ENCODE measurements at regions not wholly inside any gene's neighbourhood (a gene's known extent, or its start where the extent isn't known, plus 50 kb on each side); places are given as distances from the start of the nearest gene placed in this dataset.

GRCh38 chr3:159887168-159887567 lies 101.5 kb upstream of the IL12A start:
- no peaks in the 10 kb centered on the region for H3K36me3 Mint-ChIP-seq (ENCODE audit: low read depth)
- intact Hi-C loops (cut with micrococcal nuclease): loop anchor here (10.0 kb wide), 1 partner anchor 278 kb away; no protein-coding TSS in a partner anchor
- no peak overlapping the region for H3K27ac Mint-ChIP-seq
- no peak overlapping the region for H3K4me3 Mint-ChIP-seq
- no peaks in the 10 kb centered on the region for H3K4me1 Mint-ChIP-seq (ENCODE audit: low read depth)
- CTCF ChIA-PET: interaction anchor here (0.6 to 5.4 kb wide), 3 partner anchors 22 to 119 kb away, joined by 4 to 87 read pairs (median 23); partner anchors contain the start of gene IL12A
- peaks cover 5% of the 10 kb centered on the region for H3K27me3 Mint-ChIP-seq (ENCODE audit: low read depth)
- H3K9me3 Mint-ChIP-seq: no peaks in the 10 kb centered on the region
- no peak for DNase-seq

GRCh38 chr3:159887911-159888310 lies 100.7 kb upstream of the IL12A start:
- Mint-ChIP-seq H3K9me3 (no peaks in the 10 kb centered on the region), H3K4me1 (ENCODE audit: low read depth) (no peaks in the 10 kb centered on the region), H3K27ac (no peak overlapping the region), H3K27me3 (ENCODE audit: low read depth) (peaks cover 5% of the 10 kb centered on the region), H3K36me3 (ENCODE audit: low read depth) (no peaks in the 10 kb centered on the region), H3K4me3 (no peak overlapping the region)
- CTCF ChIA-PET: interaction anchor here (0.8 to 5.4 kb wide), 2 partner anchors 74 to 118 kb away, joined by 6 to 87 read pairs; no protein-coding TSS in a partner anchor
- intact Hi-C loops (cut with micrococcal nuclease): loop anchor here (10.0 kb wide), 1 partner anchor 277 kb away; no protein-coding TSS in a partner anchor
- DNase-seq: no peak

- no peaks in the 10 kb centered on the region for H3K4me1 Mint-ChIP-seq (ENCODE audit: low read depth)
- H3K4me3 Mint-ChIP-seq: no peak overlapping the region
- intact Hi-C loops (cut with micrococcal nuclease): no loop called here
- no peaks in the 10 kb centered on the region for H3K36me3 Mint-ChIP-seq (ENCODE audit: low read depth)
- H3K9me3 Mint-ChIP-seq: no peaks in the 10 kb centered on the region
- H3K27ac Mint-ChIP-seq: no peak overlapping the region
- CTCF ChIA-PET: interaction anchor here (1.0 to 1.4 kb wide), 3 partner anchors 8 to 111 kb away, joined by 3 read pairs; no protein-coding TSS in a partner anchor
- no peak for DNase-seq
- H3K27me3 Mint-ChIP-seq (ENCODE audit: low read depth): peaks cover 7% of the 10 kb centered on the region
Observed at GRCh38 chr3:159892171-159892795, 96.4 kb upstream of the IL12A start.

GRCh38 chr3:159892801-159893200 lies 95.8 kb upstream of the IL12A start:
- CTCF ChIA-PET: interaction anchor here (1.4 kb wide), 1 partner anchor 8 kb away, joined by 3 read pairs; no protein-coding TSS in a partner anchor

GRCh38 chr3:159894386-159894785 lies 94.2 kb upstream of the IL12A start:
- CTCF ChIA-PET: interaction anchor here (0.6 to 2.6 kb wide), 3 partner anchors 10 to 109 kb away, joined by 4 to 9 read pairs (median 4); no protein-coding TSS in a partner anchor
- Mint-ChIP-seq H3K9me3 (no peaks in the 10 kb centered on the region), H3K4me1 (ENCODE audit: low read depth) (no peaks in the 10 kb centered on the region), H3K36me3 (ENCODE audit: low read depth) (no peaks in the 10 kb centered on the region), H3K4me3 (no peak overlapping the region), H3K27me3 (ENCODE audit: low read depth) (peaks cover 3% of the 10 kb centered on the region), H3K27ac (no peak overlapping the region)
- intact Hi-C loops (cut with micrococcal nuclease): no loop called here
- DNase-seq: no peak

More at GRCh38 chr3:159892801-159893200, 95.8 kb upstream of the IL12A start:
- no peak for DNase-seq
- Mint-ChIP-seq H3K4me3 (no peak overlapping the region), H3K27me3 (ENCODE audit: low read depth) (peaks cover 7% of the 10 kb centered on the region), H3K4me1 (ENCODE audit: low read depth) (no peaks in the 10 kb centered on the region), H3K36me3 (ENCODE audit: low read depth) (no peaks in the 10 kb centered on the region), H3K9me3 (no peaks in the 10 kb centered on the region), H3K27ac (no peak overlapping the region)
- intact Hi-C loops (cut with micrococcal nuclease): no loop called here

GRCh38 chr3:159895430-159895829 lies 93.2 kb upstream of the IL12A start:
- DNase-seq: no peak
- intact Hi-C loops (cut with micrococcal nuclease): no loop called here
- Mint-ChIP-seq H3K36me3 (ENCODE audit: low read depth) (no peaks in the 10 kb centered on the region), H3K27me3 (ENCODE audit: low read depth) (peaks cover 7% of the 10 kb centered on the region), H3K27ac (no peak overlapping the region), H3K4me3 (no peak overlapping the region), H3K9me3 (no peaks in the 10 kb centered on the region), H3K4me1 (ENCODE audit: low read depth) (no peaks in the 10 kb centered on the region)
- CTCF ChIA-PET: interaction anchor here (0.8 to 2.6 kb wide), 2 partner anchors 11 to 108 kb away, joined by 4 to 9 read pairs; no protein-coding TSS in a partner anchor

GRCh38 chr3:159896543-159896942 lies 92.1 kb upstream of the IL12A start:
- H3K9me3 Mint-ChIP-seq: no peaks in the 10 kb centered on the region
- H3K27me3 Mint-ChIP-seq (ENCODE audit: low read depth): peaks cover 12% of the 10 kb centered on the region
- intact Hi-C loops (cut with micrococcal nuclease): no loop called here
- H3K4me1 Mint-ChIP-seq (ENCODE audit: low read depth): no peaks in the 10 kb centered on the region
- DNase-seq: no peak
- H3K27ac Mint-ChIP-seq: no peak overlapping the region
- no peaks in the 10 kb centered on the region for H3K36me3 Mint-ChIP-seq (ENCODE audit: low read depth)
- H3K4me3 Mint-ChIP-seq: no peak overlapping the region
- CTCF ChIA-PET: interaction anchor here (1.0 to 2.6 kb wide), 3 partner anchors 10 to 13 kb away, joined by 3 to 9 read pairs (median 3); no protein-coding TSS in a partner anchor

GRCh38 chr3:159897331-159898075 lies 91.1 kb upstream of the IL12A start:
- no peaks in the 10 kb centered on the region for H3K4me1 Mint-ChIP-seq (ENCODE audit: low read depth)
- H3K36me3 Mint-ChIP-seq (ENCODE audit: low read depth): no peaks in the 10 kb centered on the region
- peaks cover 12% of the 10 kb centered on the region for H3K27me3 Mint-ChIP-seq (ENCODE audit: low read depth)
- H3K4me3 Mint-ChIP-seq: no peak overlapping the region
- DNase-seq: no peak
- H3K27ac Mint-ChIP-seq: no peak overlapping the region
- no peaks in the 10 kb centered on the region for H3K9me3 Mint-ChIP-seq
- intact Hi-C loops (cut with micrococcal nuclease): no loop called here
- CTCF ChIA-PET: interaction anchor here (1.3 to 1.8 kb wide), 2 partner anchors 13 to 109 kb away, joined by 4 to 6 read pairs; no protein-coding TSS in a partner anchor

GRCh38 chr3:159898147-159898546 lies 90.5 kb upstream of the IL12A start:
- Mint-ChIP-seq H3K27ac (no peak overlapping the region), H3K36me3 (ENCODE audit: low read depth) (no peaks in the 10 kb centered on the region), H3K9me3 (no peaks in the 10 kb centered on the region), H3K4me3 (no peak overlapping the region), H3K27me3 (ENCODE audit: low read depth) (peaks cover 15% of the 10 kb centered on the region), H3K4me1 (ENCODE audit: low read depth) (no peaks in the 10 kb centered on the region)
- CTCF ChIA-PET: interaction anchor here (1.3 to 1.8 kb wide), 2 partner anchors 13 to 108 kb away, joined by 4 to 6 read pairs; no protein-coding TSS in a partner anchor
- intact Hi-C loops (cut with micrococcal nuclease): no loop called here
- DNase-seq: no peak

- no peaks in the 10 kb centered on the region for H3K4me1 Mint-ChIP-seq (ENCODE audit: low read depth)
- intact Hi-C loops (cut with micrococcal nuclease): no loop called here
- H3K27ac Mint-ChIP-seq: no peak overlapping the region
- no peaks in the 10 kb centered on the region for H3K36me3 Mint-ChIP-seq (ENCODE audit: low read depth)
- H3K27me3 Mint-ChIP-seq (ENCODE audit: low read depth): peaks cover 15% of the 10 kb centered on the region
- no peaks in the 10 kb centered on the region for H3K9me3 Mint-ChIP-seq
- CTCF ChIA-PET: interaction anchor here (0.6 to 1.8 kb wide), 2 partner anchors 14 to 320 kb away, joined by 3 to 6 read pairs; no protein-coding TSS in a partner anchor
- DNase-seq: no peak
- H3K4me3 Mint-ChIP-seq: no peak overlapping the region
Observed at GRCh38 chr3:159899166-159899565, 89.5 kb upstream of the IL12A start.

- Mint-ChIP-seq H3K27ac (no peak overlapping the region), H3K36me3 (ENCODE audit: low read depth) (no peaks in the 10 kb centered on the region), H3K9me3 (no peaks in the 10 kb centered on the region), H3K27me3 (ENCODE audit: low read depth) (peaks cover 20% of the 10 kb centered on the region), H3K4me1 (ENCODE audit: low read depth) (no peaks in the 10 kb centered on the region), H3K4me3 (no peak overlapping the region)
- no peak for DNase-seq
- intact Hi-C loops (cut with micrococcal nuclease): no loop called here
- CTCF ChIA-PET: interaction anchor here (1.3 kb wide), 1 partner anchor 104 kb away, joined by 4 read pairs; no protein-coding TSS in a partner anchor
Observed at GRCh38 chr3:159902546-159903314, 85.9 kb upstream of the IL12A start.

GRCh38 chr3:159904455-159904854 lies 84.2 kb upstream of the IL12A start:
- Mint-ChIP-seq H3K27ac (no peak overlapping the region), H3K4me1 (ENCODE audit: low read depth) (no peaks in the 10 kb centered on the region), H3K27me3 (ENCODE audit: low read depth) (peaks cover 20% of the 10 kb centered on the region), H3K4me3 (no peak overlapping the region), H3K9me3 (no peaks in the 10 kb centered on the region), H3K36me3 (ENCODE audit: low read depth) (no peaks in the 10 kb centered on the region)
- DNase-seq: no peak
- CTCF ChIA-PET: no interaction called here
- intact Hi-C loops (cut with micrococcal nuclease): no loop called here
